HEK293 (cell line): ENCODE measurements at regions not wholly inside any gene's neighbourhood (a gene's known extent, or its start where the extent isn't known, plus 50 kb on each side); places are given as distances from the start of the nearest gene placed in this dataset.

Source experiments
- ATF2 ChIP-seq: fragments of 450-650 bp; formaldehyde crosslinking; IDR thresholded peaks from 2 replicates; pipeline ENCODE4 v1.5.1; 2016; ENCODE audit warnings: missing biosample characterization, missing genetic modification characterization, low read depth
- CTCF ChIP-seq: fragments of 450-650 bp; formaldehyde crosslinking; IDR thresholded peaks from 2 replicates; pipeline ENCODE4 v1.5.1; 2016; ENCODE audit warnings: missing biosample characterization, missing genetic modification characterization
- HOXA7 ChIP-seq: sonication (generic); formaldehyde crosslinking; IDR thresholded peaks from 2 replicates; pipeline ENCODE4 v1.8.1; 2022; ENCODE audit warnings: missing genetic modification reagents, borderline replicate concordance
- KLF8 ChIP-seq: fragments of 450-650 bp; formaldehyde crosslinking; IDR thresholded peaks from 2 replicates; pipeline ENCODE4 v1.5.1; 2016; ENCODE audit warnings: missing biosample characterization, missing genetic modification characterization
- OVOL3 ChIP-seq: fragments of 450-650 bp; formaldehyde crosslinking; IDR thresholded peaks from 2 replicates; pipeline ENCODE4 v1.5.1; 2016; ENCODE audit warnings: missing biosample characterization, missing genetic modification characterization
- TCF7L2 ChIP-seq: IDR thresholded peaks from 2 replicates; pipeline ENCODE4 v1.6.1; 2011; ENCODE audit warnings: low read depth, mild to moderate bottlenecking, inconsistent platforms, low read length, moderate library complexity, borderline replicate concordance
- ZBTB20 ChIP-seq: fragments of 450-650 bp; formaldehyde crosslinking; IDR thresholded peaks from 2 replicates; pipeline ENCODE4 v1.5.1; 2016; ENCODE audit warnings: missing biosample characterization, missing genetic modification characterization
- ZBTB8A ChIP-seq: fragments of 450-650 bp; formaldehyde crosslinking; IDR thresholded peaks from 2 replicates; pipeline ENCODE4 v1.5.1; 2016; ENCODE audit warnings: missing biosample characterization, missing genetic modification characterization
- ZNF335 ChIP-seq: fragments of 450-650 bp; formaldehyde crosslinking; conservative IDR thresholded peaks from 2 replicates; pipeline ENCODE4 v1.5.1; 2016; ENCODE audit warnings: missing biosample characterization, missing genetic modification characterization
- ZNF704 ChIP-seq: fragments of 450-650 bp; formaldehyde crosslinking; IDR thresholded peaks from 2 replicates; pipeline ENCODE4 v1.5.1; 2016; ENCODE audit warnings: missing biosample characterization, missing genetic modification characterization
- ZNF792 ChIP-seq: fragments of 450-650 bp; formaldehyde crosslinking; IDR thresholded peaks from 2 replicates; pipeline ENCODE4 v1.5.1; 2016; ENCODE audit warnings: missing biosample characterization, missing genetic modification characterization

- no peak for TF ChIP-seq ZBTB8A
- TF ChIP-seq CTCF = no peak
- no peak for TF ChIP-seq ZBTB20
- TF ChIP-seq OVOL3 (tag by site-specific recombination) = no peak
- TF ChIP-seq HOXA7 (CRISPR knock-in tag) = no peak
- no peak for TF ChIP-seq ZNF792 (tag by site-specific recombination)
- no peak for TF ChIP-seq KLF8 (tag by site-specific recombination)
- TF ChIP-seq ZNF335 (tag by site-specific recombination) = no peak
- TF ChIP-seq ATF2 (tag by site-specific recombination) = no peak
- no peak for TF ChIP-seq TCF7L2
- no peak for TF ChIP-seq ZNF704 (tag by site-specific recombination)
These were observed 333.2 kb upstream of the PODXL start for GRCh38 chr7:131889572-131890150.
